HG02938 (cell line): ENCODE measurements at regions not wholly inside any gene's neighbourhood (a gene's known extent, or its start where the extent isn't known, plus 50 kb on each side); places are given as distances from the start of the nearest gene placed in this dataset.

ENCODE experiments used
- ATAC-seq: cut with Tn5 transposase; IDR thresholded peaks from one replicate; pipeline ENCODE4 v1.9.1; 2021; ENCODE audit warnings: mild to moderate bottlenecking, moderate library complexity; ENCODE audit not compliant: unreplicated experiment

GRCh38 chr6:101202867-101203374 is 190.6 kb upstream of the GRIK2 start:
- ATAC-seq = no peak

- no peak for ATAC-seq
Measured at GRCh38 chr6:101203664-101204063, 189.8 kb upstream of the GRIK2 start.

- no peak for ATAC-seq
Measured at GRCh38 chr6:101208152-101208551, 185.4 kb upstream of the GRIK2 start.

- ATAC-seq = no peak
Measured at GRCh38 chr6:101212640-101213039, 180.9 kb upstream of the GRIK2 start.

GRCh38 chr6:101222007-101222406 is 171.5 kb upstream of the GRIK2 start:
- no peak for ATAC-seq

- no peak for ATAC-seq
Measured at GRCh38 chr6:101224751-101225150, 168.8 kb upstream of the GRIK2 start.

- ATAC-seq = no peak
Measured at GRCh38 chr6:101226677-101227135, 166.8 kb upstream of the GRIK2 start.

- no peak for ATAC-seq
Measured at GRCh38 chr6:101230866-101231265, 162.6 kb upstream of the GRIK2 start.

GRCh38 chr6:101231606-101232235 is 161.8 kb upstream of the GRIK2 start:
- ATAC-seq = no peak

- no peak for ATAC-seq
Measured at GRCh38 chr6:101232961-101233360, 160.5 kb upstream of the GRIK2 start.

- ATAC-seq = no peak
Measured at GRCh38 chr6:101236709-101237108, 156.8 kb upstream of the GRIK2 start.

GRCh38 chr6:101241442-101241841 is 152.1 kb upstream of the GRIK2 start:
- no peak for ATAC-seq

GRCh38 chr6:101249470-101249869 is 144.0 kb upstream of the GRIK2 start:
- ATAC-seq = no peak

GRCh38 chr6:101257163-101257562 is 136.3 kb upstream of the GRIK2 start:
- no peak for ATAC-seq

GRCh38 chr6:101259505-101259904 is 134.0 kb upstream of the GRIK2 start:
- no peak for ATAC-seq

GRCh38 chr6:101263596-101263995 is 129.9 kb upstream of the GRIK2 start:
- ATAC-seq = no peak

GRCh38 chr6:101266063-101266462 is 127.4 kb upstream of the GRIK2 start:
- no peak for ATAC-seq

GRCh38 chr6:101268541-101268940 is 125.0 kb upstream of the GRIK2 start:
- no peak for ATAC-seq

- ATAC-seq = no peak
Measured at GRCh38 chr6:101275251-101275650, 118.3 kb upstream of the GRIK2 start.

GRCh38 chr6:101276066-101276465 is 117.4 kb upstream of the GRIK2 start:
- ATAC-seq = no peak

GRCh38 chr6:101279410-101279809 is 114.1 kb upstream of the GRIK2 start:
- no peak for ATAC-seq

- no peak for ATAC-seq
Measured at GRCh38 chr6:101281266-101281665, 112.2 kb upstream of the GRIK2 start.

- no peak for ATAC-seq
Measured at GRCh38 chr6:101284131-101284530, 109.4 kb upstream of the GRIK2 start.
